ENCODE measurements at regions not wholly inside any gene's neighbourhood (a gene's known extent, or its start where the extent isn't known, plus 50 kb on each side); places are given as distances from the start of the nearest gene placed in this dataset.

- TF ChIP-seq CTCF (IDR thresholded peaks at IDR 0.05) (no peak), ZFX (IDR thresholded peaks at IDR 0.05; ENCODE audit: borderline replicate concordance) (no peak)
Observed at GRCh38 chr21:41024746-41025254, 143.2 kb upstream of the BACE2 start.

All from 22Rv1 (cell line).